ENCODE measurements at regions not wholly inside any gene's neighbourhood (a gene's known extent, or its start where the extent isn't known, plus 50 kb on each side); places are given as distances from the start of the nearest gene placed in this dataset.

DNA sequence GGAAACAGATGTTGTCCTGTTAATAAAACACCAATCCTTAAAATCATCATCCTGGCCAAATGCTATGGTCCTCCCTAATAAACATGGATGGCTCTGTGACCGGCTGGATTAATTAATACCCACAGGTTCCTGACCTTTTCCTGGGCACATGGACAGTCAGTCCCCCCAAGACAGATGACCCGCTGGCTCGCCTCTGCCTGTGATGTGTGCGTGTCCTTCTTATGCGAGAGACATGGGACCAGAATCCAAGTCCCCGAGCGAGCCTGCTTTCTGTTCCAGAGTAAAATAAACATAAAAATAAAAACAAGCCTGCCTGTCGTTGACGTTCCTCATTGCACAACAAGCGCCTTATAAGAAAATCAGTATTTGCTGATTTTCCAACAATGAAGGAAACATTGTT lies 378.3 kb upstream of the TSHZ3 start:
- H3K4me1 ChIP-seq: no peaks in the 10 kb centered on the region
- H3K27me3 ChIP-seq: no peaks in the 10 kb centered on the region
- no peak overlapping the region for H3K27ac ChIP-seq
- TF ChIP-seq, protein P1, sequence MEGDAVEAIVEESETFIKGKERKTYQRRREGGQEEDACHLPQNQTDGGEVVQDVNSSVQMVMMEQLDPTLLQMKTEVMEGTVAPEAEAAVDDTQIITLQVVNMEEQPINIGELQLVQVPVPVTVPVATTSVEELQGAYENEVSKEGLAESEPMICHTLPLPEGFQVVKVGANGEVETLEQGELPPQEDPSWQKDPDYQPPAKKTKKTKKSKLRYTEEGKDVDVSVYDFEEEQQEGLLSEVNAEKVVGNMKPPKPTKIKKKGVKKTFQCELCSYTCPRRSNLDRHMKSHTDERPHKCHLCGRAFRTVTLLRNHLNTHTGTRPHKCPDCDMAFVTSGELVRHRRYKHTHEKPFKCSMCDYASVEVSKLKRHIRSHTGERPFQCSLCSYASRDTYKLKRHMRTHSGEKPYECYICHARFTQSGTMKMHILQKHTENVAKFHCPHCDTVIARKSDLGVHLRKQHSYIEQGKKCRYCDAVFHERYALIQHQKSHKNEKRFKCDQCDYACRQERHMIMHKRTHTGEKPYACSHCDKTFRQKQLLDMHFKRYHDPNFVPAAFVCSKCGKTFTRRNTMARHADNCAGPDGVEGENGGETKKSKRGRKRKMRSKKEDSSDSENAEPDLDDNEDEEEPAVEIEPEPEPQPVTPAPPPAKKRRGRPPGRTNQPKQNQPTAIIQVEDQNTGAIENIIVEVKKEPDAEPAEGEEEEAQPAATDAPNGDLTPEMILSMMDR (IDR thresholded peaks at IDR 0.05): no peak
- no peak overlapping the region for H3K9ac ChIP-seq (ENCODE audit: low read depth in 2 of 2, low read length in 2 of 2)
- no peaks in the 10 kb centered on the region for H3K9me3 ChIP-seq
- no peak for DNase-seq
- intact Hi-C loops (cut with DNase I): no loop called here
- no peaks in the 10 kb centered on the region for H3K36me3 ChIP-seq
- no peak overlapping the region for H3K4me3 ChIP-seq

DNA sequence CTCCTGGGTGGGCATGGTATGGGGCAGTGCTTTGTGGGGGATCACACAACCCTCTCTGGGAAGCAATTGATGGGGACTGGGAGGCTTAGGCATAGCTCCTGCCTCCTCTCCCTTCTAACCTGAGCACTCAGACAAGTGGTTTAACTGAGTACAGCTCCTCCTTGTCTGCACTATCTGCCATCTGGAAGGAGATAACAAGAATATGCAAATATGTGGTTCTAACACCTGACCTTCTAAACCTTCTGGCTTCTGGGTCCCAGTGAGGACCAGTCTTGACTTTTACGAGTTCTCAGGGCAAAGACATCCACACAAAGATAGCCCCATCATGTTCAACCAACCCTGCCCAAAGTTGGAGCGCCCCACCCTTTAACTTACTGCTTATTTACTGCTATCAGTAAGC lies 381.0 kb upstream of the TSHZ3 start:
- no peak overlapping the region for H3K4me3 ChIP-seq
- H3K9ac ChIP-seq (ENCODE audit: low read depth in 2 of 2, low read length in 2 of 2): no peak overlapping the region
- H3K4me1 ChIP-seq: no peaks in the 10 kb centered on the region
- no peak overlapping the region for H3K27ac ChIP-seq
- TF ChIP-seq, protein P1 (IDR thresholded peaks at IDR 0.05): no peak
- no peaks in the 10 kb centered on the region for H3K36me3 ChIP-seq
- intact Hi-C loops (cut with DNase I): no loop called here
- no peak for DNase-seq
- H3K27me3 ChIP-seq: no peaks in the 10 kb centered on the region
- no peaks in the 10 kb centered on the region for H3K9me3 ChIP-seq

DNA sequence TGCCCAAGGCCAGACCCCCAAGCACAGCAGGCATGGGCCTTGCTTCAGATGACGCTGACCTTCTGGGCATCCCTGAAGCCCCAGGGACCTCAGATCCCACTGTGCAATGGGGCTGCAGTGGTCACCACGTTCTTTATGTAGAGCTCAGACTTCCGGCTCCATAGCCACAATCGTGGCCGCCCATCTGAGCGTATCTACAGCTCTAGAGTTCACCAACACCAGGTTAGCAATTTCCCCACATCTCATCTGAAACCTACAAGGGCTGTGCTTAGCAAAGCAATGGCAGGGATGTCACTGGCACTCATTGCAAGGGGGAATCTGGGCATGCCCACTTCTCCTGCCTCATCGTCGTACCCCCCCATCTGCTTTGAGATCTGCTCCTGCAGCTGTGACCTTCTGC lies 384.4 kb upstream of the TSHZ3 start:
- Histone ChIP-seq H3K27me3 (no peaks in the 10 kb centered on the region), H3K9me3 (no peaks in the 10 kb centered on the region), H3K9ac (ENCODE audit: low read depth in 2 of 2, low read length in 2 of 2) (no peak overlapping the region), H3K4me1 (no peaks in the 10 kb centered on the region), H3K4me3 (no peak overlapping the region), H3K36me3 (no peaks in the 10 kb centered on the region), H3K27ac (no peak overlapping the region)
- DNase-seq: no peak
- TF ChIP-seq, protein P1 (IDR thresholded peaks at IDR 0.05): no peak
- intact Hi-C loops (cut with DNase I): no loop called here

DNA sequence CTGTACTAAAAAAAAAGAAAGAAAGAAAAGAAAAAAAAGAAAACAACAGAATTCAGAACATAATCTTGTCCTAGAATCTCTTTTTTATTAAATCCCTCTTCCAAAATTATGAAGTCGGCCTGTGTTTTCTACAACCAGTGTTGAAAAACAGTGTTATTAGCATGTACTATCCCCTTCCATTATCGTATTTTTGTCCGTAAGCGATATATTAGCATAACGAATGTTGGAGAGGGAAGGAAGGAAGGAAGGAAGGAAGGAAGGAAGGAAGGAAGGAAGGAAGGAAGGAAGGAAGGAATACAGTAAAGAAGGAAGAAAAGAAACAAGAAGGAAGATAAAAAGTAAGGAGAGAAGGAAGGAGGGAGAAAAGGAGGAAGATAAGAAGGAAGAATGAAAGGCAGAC lies 393.0 kb upstream of the TSHZ3 start:
- Histone ChIP-seq H3K4me3 (no peak overlapping the region), H3K36me3 (no peaks in the 10 kb centered on the region), H3K9ac (ENCODE audit: low read depth in 2 of 2, low read length in 2 of 2) (no peak overlapping the region), H3K9me3 (no peaks in the 10 kb centered on the region), H3K27ac (no peak overlapping the region), H3K4me1 (no peaks in the 10 kb centered on the region), H3K27me3 (no peaks in the 10 kb centered on the region)
- no peak for DNase-seq
- intact Hi-C loops (cut with DNase I): no loop called here
- TF ChIP-seq, protein P1 (IDR thresholded peaks at IDR 0.05): no peak

DNA sequence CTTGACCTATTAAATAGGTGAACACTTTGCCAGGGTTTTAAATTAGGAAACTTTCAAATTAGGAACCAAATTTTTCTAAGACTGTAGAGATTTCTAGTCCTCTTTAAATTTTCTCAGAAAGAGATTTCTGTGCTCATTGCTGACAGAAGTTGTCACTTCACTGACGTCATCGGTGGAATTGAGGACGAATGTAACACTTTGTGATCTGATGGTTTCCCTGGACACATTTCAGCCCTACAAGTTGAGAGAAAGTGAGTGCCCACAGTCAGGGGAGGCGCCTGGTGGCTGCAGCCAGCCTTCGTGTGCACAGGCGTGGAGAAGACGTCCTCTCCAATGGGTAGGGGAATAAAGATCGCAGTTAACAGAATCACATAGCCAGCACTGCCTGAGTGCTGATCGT lies 396.5 kb upstream of the TSHZ3 start:
- DNase-seq: no peak
- Histone ChIP-seq H3K27ac (no peak overlapping the region), H3K36me3 (no peaks in the 10 kb centered on the region), H3K9me3 (no peaks in the 10 kb centered on the region), H3K27me3 (no peaks in the 10 kb centered on the region), H3K4me3 (no peak overlapping the region), H3K4me1 (no peaks in the 10 kb centered on the region), H3K9ac (ENCODE audit: low read depth in 2 of 2, low read length in 2 of 2) (no peak overlapping the region)
- TF ChIP-seq, protein P1 (IDR thresholded peaks at IDR 0.05): no peak
- intact Hi-C loops (cut with DNase I): no loop called here

DNA sequence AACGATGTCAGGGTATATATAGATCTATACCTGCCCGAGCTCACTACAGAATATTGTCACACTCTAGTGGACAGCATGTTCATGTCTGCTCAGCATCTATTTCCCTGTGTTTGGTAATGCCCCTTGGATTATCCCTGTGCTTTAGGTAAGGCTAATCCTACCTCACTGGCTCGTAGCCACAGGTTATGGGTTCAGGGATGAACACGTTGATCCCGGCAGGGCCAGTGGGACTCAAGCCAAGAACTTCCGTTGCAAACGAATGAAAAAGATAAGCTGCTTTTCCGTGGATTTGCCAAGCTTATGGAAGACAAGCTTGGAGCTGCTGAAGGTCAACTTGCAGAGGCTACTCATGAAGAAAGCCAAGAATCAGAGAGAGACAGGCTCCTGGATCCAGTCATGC lies 400.0 kb upstream of the TSHZ3 start:
- DNase-seq: no peak

More for the DNA sequence above, 400.0 kb upstream of the TSHZ3 start:
- Histone ChIP-seq H3K36me3 (no peaks in the 10 kb centered on the region), H3K9ac (ENCODE audit: low read depth in 2 of 2, low read length in 2 of 2) (no peak overlapping the region), H3K27ac (no peak overlapping the region), H3K27me3 (no peaks in the 10 kb centered on the region), H3K4me3 (no peak overlapping the region), H3K9me3 (no peaks in the 10 kb centered on the region), H3K4me1 (no peaks in the 10 kb centered on the region)
- TF ChIP-seq, protein P1 (IDR thresholded peaks at IDR 0.05): no peak
- intact Hi-C loops (cut with DNase I): no loop called here
